Upper lobe of right lung (tissue), 1 donor: ENCODE measurements at regions not wholly inside any gene's neighbourhood (a gene's known extent, or its start where the extent isn't known, plus 50 kb on each side); places are given as distances from the start of the nearest gene placed in this dataset.

Source experiments
- ATAC-seq: fragments of 200-7000 bp; cut with Tn5 transposase; one replicate; pipeline ENCODE4 v1.9.1; 2020; ENCODE audit warnings: mild to moderate bottlenecking, moderate library complexity
- DNase-seq: peaks from one replicate; pipeline ENCODE4 v3.0.0-alpha.2; 2020
- H3K27ac ChIP-seq: fragments of 200-600 bp; one replicate; pipeline ENCODE4 v1.8.0; 2022
- H3K27me3 ChIP-seq: fragments of 200-600 bp; one replicate; pipeline ENCODE4 v1.8.0; 2022; ENCODE audit warnings: mild to moderate bottlenecking
- H3K36me3 ChIP-seq: fragments of 200-600 bp; one replicate; pipeline ENCODE4 v1.8.0; 2022
- H3K4me1 ChIP-seq: fragments of 200-600 bp; one replicate; pipeline ENCODE4 v1.8.0; 2022
- H3K4me3 ChIP-seq: fragments of 200-600 bp; one replicate; pipeline ENCODE4 v1.8.0; 2022; ENCODE audit warnings: mild to moderate bottlenecking
- H3K9me3 ChIP-seq: fragments of 200-600 bp; one replicate; pipeline ENCODE4 v1.8.0; 2022
- intact Hi-C: fragments of 100-400 bp; cut with DNase I; formaldehyde crosslinking; loops from one replicate; pipeline ENCODE4 v1.11.0; 2022
- TF ChIP-seq, protein P1 (sequence below): fragments of 200-600 bp; IDR thresholded peaks from one replicate; pipeline ENCODE4 v1.8.0; 2022; ENCODE audit warnings: antibody characterized with exemption
- donor health status: DM: no; HTN: yes; CAD: no; lungs with severe emphysema.

DNA sequence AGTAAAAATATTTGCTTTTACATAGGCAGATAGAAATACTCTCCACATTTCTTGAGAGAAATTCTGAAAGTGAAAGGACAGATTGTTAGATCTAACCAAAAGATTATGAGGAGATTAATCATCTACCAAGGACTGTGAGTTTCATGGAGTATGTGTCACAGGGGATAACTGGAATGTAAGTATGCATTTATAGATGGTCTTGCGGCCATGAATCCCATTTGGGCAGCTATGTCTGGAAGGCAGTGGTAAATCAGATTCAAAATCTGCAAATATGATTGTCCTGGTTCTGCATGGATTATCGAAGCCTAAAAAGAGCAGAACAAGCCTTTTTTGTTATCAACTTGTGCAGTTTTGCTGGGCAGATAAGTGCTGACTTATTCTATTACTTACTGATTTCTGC, 293.8 kb downstream of the RFPL4B start:
- TF ChIP-seq, protein P1, sequence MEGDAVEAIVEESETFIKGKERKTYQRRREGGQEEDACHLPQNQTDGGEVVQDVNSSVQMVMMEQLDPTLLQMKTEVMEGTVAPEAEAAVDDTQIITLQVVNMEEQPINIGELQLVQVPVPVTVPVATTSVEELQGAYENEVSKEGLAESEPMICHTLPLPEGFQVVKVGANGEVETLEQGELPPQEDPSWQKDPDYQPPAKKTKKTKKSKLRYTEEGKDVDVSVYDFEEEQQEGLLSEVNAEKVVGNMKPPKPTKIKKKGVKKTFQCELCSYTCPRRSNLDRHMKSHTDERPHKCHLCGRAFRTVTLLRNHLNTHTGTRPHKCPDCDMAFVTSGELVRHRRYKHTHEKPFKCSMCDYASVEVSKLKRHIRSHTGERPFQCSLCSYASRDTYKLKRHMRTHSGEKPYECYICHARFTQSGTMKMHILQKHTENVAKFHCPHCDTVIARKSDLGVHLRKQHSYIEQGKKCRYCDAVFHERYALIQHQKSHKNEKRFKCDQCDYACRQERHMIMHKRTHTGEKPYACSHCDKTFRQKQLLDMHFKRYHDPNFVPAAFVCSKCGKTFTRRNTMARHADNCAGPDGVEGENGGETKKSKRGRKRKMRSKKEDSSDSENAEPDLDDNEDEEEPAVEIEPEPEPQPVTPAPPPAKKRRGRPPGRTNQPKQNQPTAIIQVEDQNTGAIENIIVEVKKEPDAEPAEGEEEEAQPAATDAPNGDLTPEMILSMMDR = no peak

GRCh38 chr6:112649853-112650252, 302.7 kb downstream of the RFPL4B start:
- H3K4me3 ChIP-seq = no peak overlapping the region
- H3K36me3 ChIP-seq = no peaks in the 10 kb centered on the region
- H3K4me1 ChIP-seq = no peaks in the 10 kb centered on the region
- no peaks in the 10 kb centered on the region for H3K9me3 ChIP-seq
- ATAC-seq (no peak), DNase-seq (no peak)
- TF ChIP-seq, protein P1 = no peak
- H3K27ac ChIP-seq = no peak overlapping the region
- H3K27me3 ChIP-seq = no peaks in the 10 kb centered on the region
- intact Hi-C loops = no loop called here

More for the DNA sequence above, 293.8 kb downstream of the RFPL4B start:
- ATAC-seq = no peak
- Histone ChIP-seq H3K36me3 (no peaks in the 10 kb centered on the region), H3K4me1 (no peaks in the 10 kb centered on the region), H3K27me3 (no peaks in the 10 kb centered on the region), H3K4me3 (no peak overlapping the region), H3K9me3 (no peaks in the 10 kb centered on the region), H3K27ac (no peak overlapping the region)
- no peak for DNase-seq
- intact Hi-C loops = no loop called here

GRCh38 chr6:112651239-112651638, 304.1 kb downstream of the RFPL4B start:
- Histone ChIP-seq H3K4me3 (no peak overlapping the region), H3K27me3 (no peaks in the 10 kb centered on the region), H3K9me3 (no peaks in the 10 kb centered on the region), H3K36me3 (no peaks in the 10 kb centered on the region), H3K4me1 (no peaks in the 10 kb centered on the region), H3K27ac (no peak overlapping the region)
- intact Hi-C loops = no loop called here
- TF ChIP-seq, protein P1 = no peak
- no peak for DNase-seq
- ATAC-seq = no peak

DNA sequence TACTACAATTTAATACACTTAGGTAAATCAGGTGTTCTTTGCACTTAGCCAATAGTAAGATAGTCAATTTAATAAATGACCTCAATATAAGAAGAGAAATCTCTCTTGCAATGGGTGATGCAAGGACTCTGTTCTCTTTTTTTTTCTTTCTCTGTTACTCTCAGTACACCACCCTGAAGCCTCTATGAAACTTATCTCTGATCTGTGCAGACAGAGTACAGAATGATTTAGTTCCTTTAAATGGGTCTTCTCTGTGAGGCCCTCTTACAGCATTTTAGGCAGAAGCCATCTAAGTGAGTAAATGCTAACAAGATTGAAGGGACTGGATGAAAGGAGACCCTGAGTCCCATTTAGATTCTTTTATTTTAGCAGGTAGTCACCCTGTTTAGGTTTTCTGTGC, 312.8 kb downstream of the RFPL4B start:
- DNase-seq = no peak
- Histone ChIP-seq H3K4me1 (no peaks in the 10 kb centered on the region), H3K4me3 (no peak overlapping the region), H3K27me3 (no peaks in the 10 kb centered on the region), H3K36me3 (no peaks in the 10 kb centered on the region), H3K27ac (no peak overlapping the region), H3K9me3 (no peaks in the 10 kb centered on the region)
- no peak for ATAC-seq
- intact Hi-C loops = no loop called here
- TF ChIP-seq, protein P1 = no peak

DNA sequence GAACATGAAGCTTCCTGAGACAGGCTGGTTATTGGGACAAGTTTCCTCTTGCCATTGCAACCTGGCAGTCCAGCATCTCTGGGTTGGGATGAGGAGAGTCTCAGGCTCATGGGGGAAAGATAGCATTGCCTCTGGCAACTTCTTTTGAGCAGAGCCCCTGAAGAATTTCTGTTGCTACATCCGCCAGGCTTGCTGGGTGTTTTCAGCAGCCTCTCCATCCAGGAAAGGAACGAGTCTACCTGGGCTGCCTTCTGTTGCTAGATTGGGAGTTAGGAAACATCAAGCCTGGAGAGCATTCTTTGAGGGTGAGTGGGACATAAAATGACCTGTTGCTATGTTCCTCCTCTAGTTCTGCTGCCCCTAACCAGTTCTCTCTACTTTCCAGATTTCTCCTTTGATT, 313.5 kb downstream of the RFPL4B start:
- TF ChIP-seq, protein P1 = no peak
- Histone ChIP-seq H3K36me3 (no peaks in the 10 kb centered on the region), H3K27ac (no peak overlapping the region), H3K4me3 (no peak overlapping the region), H3K4me1 (no peaks in the 10 kb centered on the region), H3K9me3 (no peaks in the 10 kb centered on the region), H3K27me3 (no peaks in the 10 kb centered on the region)
- intact Hi-C loops = no loop called here
- no peak for DNase-seq
- no peak for ATAC-seq

GRCh38 chr6:112663698-112664097, 316.6 kb downstream of the RFPL4B start:
- Histone ChIP-seq H3K27ac (no peak overlapping the region), H3K9me3 (no peaks in the 10 kb centered on the region), H3K27me3 (no peaks in the 10 kb centered on the region), H3K4me1 (no peaks in the 10 kb centered on the region), H3K36me3 (no peaks in the 10 kb centered on the region), H3K4me3 (no peak overlapping the region)
- DNase-seq = no peak
- intact Hi-C loops = no loop called here
- TF ChIP-seq, protein P1 = no peak
- no peak for ATAC-seq
